A673 (cell line): ENCODE measurements at regions not wholly inside any gene's neighbourhood (a gene's known extent, or its start where the extent isn't known, plus 50 kb on each side); places are given as distances from the start of the nearest gene placed in this dataset.

Source experiments
- BruUV-seq: library from RNA; stranded (reverse); fragments of 400-500 nt; replicated peaks from 2 replicates; lab custom pipeline; 2021; lab: Mats Ljungman, UMichigan
- CTCF ChIA-PET: fragments of 300-600 bp; sonication (Branson Sonifier 250); formaldehyde crosslinking; loops from one replicate; lab custom pipeline; 2022; ENCODE audit warnings: antibody characterized with exemption; lab: Charles Lee
- POLR2A ChIA-PET: fragments of 300-600 bp; sonication (Branson Sonifier 250); formaldehyde crosslinking; loops from one replicate; lab custom pipeline; 2022; ENCODE audit warnings: antibody characterized with exemption; ENCODE audit not compliant: low non-redundant PET; lab: Charles Lee
- DNase-seq: peaks from one replicate; pipeline ENCODE4 v3.0.0-alpha.2; 2015; ENCODE audit warnings: low spot score
- H3K27ac ChIP-seq: fragments of 200-600 bp; sonication (generic); 2 replicates; pipeline ENCODE4 v1.5.1; 2016; ENCODE audit warnings: mixed run types, low read depth, mild to moderate bottlenecking, mixed read lengths, antibody characterized with exemption, low read length; ENCODE audit not compliant: poor library complexity, severe bottlenecking
- H3K27me3 ChIP-seq: fragments of 200-600 bp; sonication (generic); replicated peaks from 2 replicates; pipeline ENCODE4 v1.6.1; 2017; ENCODE audit warnings: mixed run types, low read depth, mild to moderate bottlenecking, mixed read lengths, antibody characterized with exemption, low read length; ENCODE audit not compliant: insufficient read depth, poor library complexity
- H3K36me3 ChIP-seq: fragments of 200-600 bp; sonication (generic); 2 replicates; pipeline ENCODE4 v1.6.1; 2016; ENCODE audit warnings: mixed run types, mild to moderate bottlenecking, mixed read lengths, antibody characterized with exemption, low read length; ENCODE audit not compliant: insufficient read depth, poor library complexity, severe bottlenecking
- H3K4me1 ChIP-seq: fragments of 200-600 bp; sonication (generic); 2 replicates; pipeline ENCODE4 v1.6.1; 2017; ENCODE audit warnings: mixed run types, mild to moderate bottlenecking, mixed read lengths, antibody characterized with exemption, low read length; ENCODE audit not compliant: insufficient read depth, poor library complexity, severe bottlenecking
- H3K4me3 ChIP-seq: fragments of 200-600 bp; sonication (generic); 2 replicates; pipeline ENCODE4 v1.5.1; 2016; ENCODE audit warnings: low read depth, mixed run types, mild to moderate bottlenecking, mixed read lengths, low read length; ENCODE audit not compliant: poor library complexity, severe bottlenecking
- H3K9me3 ChIP-seq: fragments of 200-600 bp; sonication (generic); 2 replicates; pipeline ENCODE4 v1.6.1; 2016; ENCODE audit warnings: mixed run types, low read depth, mild to moderate bottlenecking, mixed read lengths, antibody characterized with exemption, low read length; ENCODE audit not compliant: poor library complexity, severe bottlenecking
- EZH2 ChIP-seq: fragments of 200-600 bp; sonication (generic); IDR thresholded peaks from 2 replicates; pipeline ENCODE4 v1.6.1; 2017; ENCODE audit warnings: borderline replicate concordance, low read depth, mild to moderate bottlenecking, mixed read lengths, antibody characterized with exemption, low read length; ENCODE audit not compliant: poor library complexity, severe bottlenecking
- intact Hi-C: fragments of 100-400 bp; cut with micrococcal nuclease; formaldehyde crosslinking; loops from one replicate; pipeline ENCODE4 v1.10.0; 2022; ENCODE audit not compliant: unreplicated experiment
- TF ChIP-seq, protein P1 (sequence below): fragments of 300-800, 200-600 bp; sonication (generic); conservative IDR thresholded peaks from 2 replicates; pipeline ENCODE4 v1.5.1; 2017; ENCODE audit warnings: low read depth, mild to moderate bottlenecking, antibody characterized with exemption, low read length, moderate library complexity, mixed read lengths

DNA sequence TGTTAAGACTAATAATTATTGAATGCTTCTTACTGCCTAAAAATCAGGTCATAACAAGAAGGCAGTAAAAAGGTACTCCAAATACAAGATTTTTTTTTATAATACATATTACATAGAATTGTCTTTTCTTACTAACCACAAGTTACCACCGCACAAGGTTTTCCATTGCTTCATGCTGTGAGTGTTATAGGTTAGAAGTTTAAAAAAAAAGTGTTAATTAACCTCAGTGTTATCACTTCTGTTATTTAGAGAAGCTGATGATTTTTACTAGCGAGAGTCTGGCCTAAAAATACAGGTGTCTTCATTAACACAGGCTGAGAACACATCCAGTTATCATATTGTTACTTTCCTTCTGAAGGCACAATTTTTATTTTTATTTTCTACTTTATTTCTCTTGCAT is 1281.9 kb upstream of the CELF2 start:
- Histone ChIP-seq H3K27me3 (no peaks in the 10 kb centered on the region), H3K4me3 (no peak overlapping the region), H3K4me1 (no peaks in the 10 kb centered on the region), H3K36me3 (no peaks in the 10 kb centered on the region), H3K27ac (no peak overlapping the region), H3K9me3 (no peaks in the 10 kb centered on the region)
- DNase-seq: no peak
- no TSS peak for BruUV-seq
- POLR2A ChIA-PET: no interaction called here
- TF ChIP-seq EZH2: no peak
- TF ChIP-seq, protein P1, sequence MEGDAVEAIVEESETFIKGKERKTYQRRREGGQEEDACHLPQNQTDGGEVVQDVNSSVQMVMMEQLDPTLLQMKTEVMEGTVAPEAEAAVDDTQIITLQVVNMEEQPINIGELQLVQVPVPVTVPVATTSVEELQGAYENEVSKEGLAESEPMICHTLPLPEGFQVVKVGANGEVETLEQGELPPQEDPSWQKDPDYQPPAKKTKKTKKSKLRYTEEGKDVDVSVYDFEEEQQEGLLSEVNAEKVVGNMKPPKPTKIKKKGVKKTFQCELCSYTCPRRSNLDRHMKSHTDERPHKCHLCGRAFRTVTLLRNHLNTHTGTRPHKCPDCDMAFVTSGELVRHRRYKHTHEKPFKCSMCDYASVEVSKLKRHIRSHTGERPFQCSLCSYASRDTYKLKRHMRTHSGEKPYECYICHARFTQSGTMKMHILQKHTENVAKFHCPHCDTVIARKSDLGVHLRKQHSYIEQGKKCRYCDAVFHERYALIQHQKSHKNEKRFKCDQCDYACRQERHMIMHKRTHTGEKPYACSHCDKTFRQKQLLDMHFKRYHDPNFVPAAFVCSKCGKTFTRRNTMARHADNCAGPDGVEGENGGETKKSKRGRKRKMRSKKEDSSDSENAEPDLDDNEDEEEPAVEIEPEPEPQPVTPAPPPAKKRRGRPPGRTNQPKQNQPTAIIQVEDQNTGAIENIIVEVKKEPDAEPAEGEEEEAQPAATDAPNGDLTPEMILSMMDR: no peak
- intact Hi-C loops: no loop called here
- CTCF ChIA-PET: no interaction called here

DNA sequence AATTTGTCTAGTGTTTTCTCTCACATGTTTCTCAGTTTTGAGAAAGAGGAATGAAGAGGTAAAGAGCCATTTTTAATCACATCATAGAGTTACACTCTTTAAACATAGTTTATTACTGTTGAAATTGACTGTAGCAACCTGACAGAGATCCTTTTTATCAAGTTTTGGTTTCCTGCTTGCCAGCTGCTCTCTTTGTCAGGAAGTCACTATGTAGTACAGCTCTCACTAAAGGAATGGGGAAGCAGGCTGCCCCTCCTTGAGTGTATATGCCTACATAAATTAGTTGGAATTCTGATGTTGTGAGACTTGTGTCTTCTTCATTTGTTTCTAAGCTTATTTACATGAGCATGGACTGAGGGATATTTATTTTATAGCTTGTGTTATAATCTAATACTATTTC is 1274.0 kb upstream of the CELF2 start:
- intact Hi-C loops: no loop called here
- Histone ChIP-seq H3K4me3 (no peak overlapping the region), H3K4me1 (no peaks in the 10 kb centered on the region), H3K36me3 (no peaks in the 10 kb centered on the region), H3K9me3 (peaks cover 7% of the 10 kb centered on the region), H3K27me3 (no peaks in the 10 kb centered on the region), H3K27ac (no peak overlapping the region)
- DNase-seq: no peak
- ChIA-PET POLR2A (no interaction called here), CTCF (no interaction called here)
- no peak for TF ChIP-seq EZH2
- TF ChIP-seq, protein P1: no peak
- no TSS peak for BruUV-seq

DNA sequence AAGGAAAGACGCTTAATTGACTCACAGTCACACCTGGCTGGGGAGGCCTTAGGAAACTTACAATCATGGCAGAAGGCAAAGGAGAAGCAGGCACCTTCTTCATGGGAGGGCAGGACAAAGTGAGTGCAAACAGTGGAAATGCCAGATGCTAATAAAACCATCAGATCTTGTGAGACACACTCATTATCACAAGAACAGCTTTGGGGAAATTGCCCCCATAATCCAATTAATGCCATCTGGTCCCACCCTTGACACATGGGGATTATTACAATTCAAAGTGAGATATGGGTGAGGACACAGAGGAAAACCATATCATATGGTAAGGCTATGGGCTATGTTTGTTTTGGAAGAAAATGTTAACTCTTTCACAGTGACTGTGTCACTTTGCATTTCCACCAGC is 1272.5 kb upstream of the CELF2 start:
- intact Hi-C loops: no loop called here
- H3K4me3 ChIP-seq: no peak overlapping the region
- H3K27me3 ChIP-seq: no peaks in the 10 kb centered on the region
- no peaks in the 10 kb centered on the region for H3K36me3 ChIP-seq
- no peak overlapping the region for H3K27ac ChIP-seq
- DNase-seq: no peak
- H3K4me1 ChIP-seq: no peaks in the 10 kb centered on the region
- BruUV-seq: no TSS peak
- no peak for TF ChIP-seq EZH2
- TF ChIP-seq, protein P1: no peak
- peaks cover 7% of the 10 kb centered on the region for H3K9me3 ChIP-seq
- ChIA-PET CTCF (no interaction called here), POLR2A (no interaction called here)
